Body of pancreas (tissue), 4 donors: ENCODE measurements at regions not wholly inside any gene's neighbourhood (a gene's known extent, or its start where the extent isn't known, plus 50 kb on each side); places are given as distances from the start of the nearest gene placed in this dataset.

ENCODE experiments used
- ATAC-seq: fragments of 150-250 bp; one replicate; pipeline ENCODE4 v1.9.1; 2016
- DNase-seq, 4 donors: peaks; one replicate each; pipeline ENCODE4 v3.0.0-alpha.2; 2019
- H3K27ac ChIP-seq, 4 donors: fragments of 200-600 bp; sonication (generic); 1 replicate in 3 of 4; 2 replicates in 1 of 4; pipeline versions ENCODE4 v1.5.1 to v1.6.1; 2016 to 2019; ENCODE audit warnings: mild to moderate bottlenecking in 1 of 4, mixed read lengths in 1 of 4, moderate library complexity in 1 of 4
- H3K27me3 ChIP-seq, 2 donors: fragments of 200-600 bp; sonication (generic); one replicate each; pipeline ENCODE4 v1.6.0; 2016; ENCODE audit warnings: mild to moderate bottlenecking in 1 of 2
- H3K36me3 ChIP-seq, 2 donors: fragments of 200-600 bp; sonication (generic); replicated peaks in 1 of 2; 2 replicates each; pipeline ENCODE4 v1.5.1; 2016; ENCODE audit warnings: low read depth in 2 of 2; ENCODE audit not compliant: insufficient read depth in 1 of 2
- H3K4me1 ChIP-seq: fragments of 200-600 bp; sonication (generic); one replicate; pipeline ENCODE4 v1.6.0; 2016
- H3K4me3 ChIP-seq, 2 donors: fragments of 200-600 bp; sonication (generic); 1 replicate in 1 of 2; 2 replicates in 1 of 2; pipeline ENCODE4 v1.5.1; 2016 to 2019
- H3K9me3 ChIP-seq, 3 donors: fragments of 200-600 bp; sonication (generic); 1 replicate in 2 of 3; 2 replicates in 1 of 3; pipeline ENCODE4 v1.5.1; 2016
- POLR2A ChIP-seq, 3 donors: fragments of 450-650 bp; IDR thresholded peaks; one replicate each; pipeline ENCODE4 v1.6.1; 2016; ENCODE audit warnings: antibody characterized with exemption in 3 of 3, mild to moderate bottlenecking in 2 of 3
- WGBS, 2 donors: methylation state at CpG; one replicate each; pipeline ENCODE4 v1.1.5; 2017; 5-methylcytosine and 5-hydroxymethylcytosine counted together
- intact Hi-C: fragments of 100-400 bp; cut with DNase I; formaldehyde crosslinking; loops from one replicate; pipeline ENCODE4 v1.15.1; 2023
- TF ChIP-seq, protein P1 (sequence below), 7 experiments: fragments of 450-650 bp in 4 of 7; fragments of 200-600 bp in 3 of 7; sonication (generic) in 3 of 7; IDR thresholded peaks; one replicate each; pipeline ENCODE4 v1.5.1; 2016 to 2019; ENCODE audit warnings: antibody characterized with exemption in 7 of 7

DNA sequence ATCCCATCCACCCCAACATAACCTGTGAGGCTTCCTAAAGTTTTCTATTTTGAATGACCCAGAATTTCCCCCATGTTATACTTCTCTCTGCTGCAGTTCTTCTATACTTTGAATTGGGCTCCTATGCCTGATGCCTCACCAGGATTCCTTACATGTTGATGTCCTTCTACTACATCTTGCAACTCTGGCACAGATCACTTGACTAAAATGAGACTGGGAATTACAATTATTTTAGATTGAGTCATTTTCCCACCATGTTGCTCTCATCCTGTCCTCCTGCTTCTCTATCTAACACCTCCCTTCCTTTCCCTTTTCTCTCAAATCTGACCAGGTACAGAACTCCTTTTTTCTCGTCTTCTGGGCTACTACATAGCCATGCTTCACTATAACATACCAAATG lies 314.0 kb upstream of the KCNJ16 start:
- ATAC-seq (no peak), DNase-seq (no peak)
- Histone ChIP-seq H3K27me3 (no peaks in the 10 kb centered on the region), H3K4me1 (no peaks in the 10 kb centered on the region), H3K9me3 (no peaks in the 10 kb centered on the region), H3K27ac (no peak overlapping the region), H3K4me3 (no peak overlapping the region), H3K36me3 (no peaks in the 10 kb centered on the region)
- TF ChIP-seq, protein P1, sequence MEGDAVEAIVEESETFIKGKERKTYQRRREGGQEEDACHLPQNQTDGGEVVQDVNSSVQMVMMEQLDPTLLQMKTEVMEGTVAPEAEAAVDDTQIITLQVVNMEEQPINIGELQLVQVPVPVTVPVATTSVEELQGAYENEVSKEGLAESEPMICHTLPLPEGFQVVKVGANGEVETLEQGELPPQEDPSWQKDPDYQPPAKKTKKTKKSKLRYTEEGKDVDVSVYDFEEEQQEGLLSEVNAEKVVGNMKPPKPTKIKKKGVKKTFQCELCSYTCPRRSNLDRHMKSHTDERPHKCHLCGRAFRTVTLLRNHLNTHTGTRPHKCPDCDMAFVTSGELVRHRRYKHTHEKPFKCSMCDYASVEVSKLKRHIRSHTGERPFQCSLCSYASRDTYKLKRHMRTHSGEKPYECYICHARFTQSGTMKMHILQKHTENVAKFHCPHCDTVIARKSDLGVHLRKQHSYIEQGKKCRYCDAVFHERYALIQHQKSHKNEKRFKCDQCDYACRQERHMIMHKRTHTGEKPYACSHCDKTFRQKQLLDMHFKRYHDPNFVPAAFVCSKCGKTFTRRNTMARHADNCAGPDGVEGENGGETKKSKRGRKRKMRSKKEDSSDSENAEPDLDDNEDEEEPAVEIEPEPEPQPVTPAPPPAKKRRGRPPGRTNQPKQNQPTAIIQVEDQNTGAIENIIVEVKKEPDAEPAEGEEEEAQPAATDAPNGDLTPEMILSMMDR (IDR thresholded peaks at IDR 0.05) = no peak
- no peak for TF ChIP-seq POLR2A (IDR thresholded peaks at IDR 0.05)
- WGBS, 2 donors = 26 to 27% methylated on average over 1 of the region's 1 CpG
- intact Hi-C loops = no loop called here

DNA sequence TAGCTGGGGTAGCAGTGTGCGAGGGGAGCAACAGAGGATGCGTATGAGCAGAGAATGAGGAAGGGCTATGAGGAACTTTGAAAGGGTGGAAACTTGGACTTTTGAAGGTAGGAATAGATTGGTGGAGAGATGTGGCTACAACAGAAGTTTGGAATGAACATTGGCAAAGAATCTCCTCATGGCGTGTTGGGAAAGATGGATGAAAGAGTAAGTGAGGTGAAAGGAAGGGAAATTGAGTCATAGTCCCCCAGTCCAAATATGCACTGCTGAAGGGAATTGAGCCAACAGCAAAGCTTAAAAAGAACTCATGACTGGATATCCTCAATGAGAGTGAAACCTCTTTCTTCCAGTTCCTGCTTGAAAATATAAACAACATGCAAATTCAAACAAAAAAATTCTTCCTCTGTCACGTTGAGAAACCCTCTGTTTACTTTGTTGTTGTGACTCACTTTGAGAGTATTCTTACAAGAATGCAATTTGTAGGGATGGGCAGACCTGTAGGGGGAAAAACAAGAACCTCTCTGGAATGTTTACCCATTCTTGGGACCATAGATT lies 313.2 kb upstream of the KCNJ16 start:
- Histone ChIP-seq H3K36me3 (no peaks in the 10 kb centered on the region), H3K27me3 (no peaks in the 10 kb centered on the region), H3K4me1 (no peaks in the 10 kb centered on the region), H3K4me3 (no peak overlapping the region), H3K27ac (peak overlapping the region in 1 of 4 donors; percentile 29), H3K9me3 (no peaks in the 10 kb centered on the region)
- ATAC-seq (peak; percentile 27), DNase-seq (no peak)
- no peak for TF ChIP-seq POLR2A (IDR thresholded peaks at IDR 0.05)
- intact Hi-C loops = no loop called here
- WGBS, 2 donors = 56% methylated on average over 4 of the region's 4 CpGs

- Histone ChIP-seq H3K36me3 (no peaks in the 10 kb centered on the region), H3K27ac (no peak overlapping the region), H3K4me3 (no peak overlapping the region), H3K4me1 (no peaks in the 10 kb centered on the region), H3K27me3 (no peaks in the 10 kb centered on the region), H3K9me3 (no peaks in the 10 kb centered on the region)
- WGBS, 2 donors = 14 to 17% methylated on average over 1 of the region's 1 CpG
- DNase-seq (no peak), ATAC-seq (no peak)
- intact Hi-C loops = no loop called here
- TF ChIP-seq POLR2A (IDR thresholded peaks at IDR 0.05) = no peak
- TF ChIP-seq, protein P1 (IDR thresholded peaks at IDR 0.05) = no peak
These were observed 312.7 kb upstream of the KCNJ16 start for GRCh38 chr17:69762359-69762758.

GRCh38 chr17:69762766-69763165 lies 312.3 kb upstream of the KCNJ16 start:
- Histone ChIP-seq H3K4me3 (no peak overlapping the region), H3K27ac (no peak overlapping the region), H3K4me1 (no peaks in the 10 kb centered on the region), H3K36me3 (no peaks in the 10 kb centered on the region), H3K27me3 (no peaks in the 10 kb centered on the region), H3K9me3 (no peaks in the 10 kb centered on the region)
- WGBS, 2 donors = 89 to 90% methylated on average over 2 of the region's 2 CpGs
- ATAC-seq = no peak
- no peak for DNase-seq
- TF ChIP-seq POLR2A (IDR thresholded peaks at IDR 0.05) = no peak
- TF ChIP-seq, protein P1 (IDR thresholded peaks at IDR 0.05) = no peak
- intact Hi-C loops = no loop called here

DNA sequence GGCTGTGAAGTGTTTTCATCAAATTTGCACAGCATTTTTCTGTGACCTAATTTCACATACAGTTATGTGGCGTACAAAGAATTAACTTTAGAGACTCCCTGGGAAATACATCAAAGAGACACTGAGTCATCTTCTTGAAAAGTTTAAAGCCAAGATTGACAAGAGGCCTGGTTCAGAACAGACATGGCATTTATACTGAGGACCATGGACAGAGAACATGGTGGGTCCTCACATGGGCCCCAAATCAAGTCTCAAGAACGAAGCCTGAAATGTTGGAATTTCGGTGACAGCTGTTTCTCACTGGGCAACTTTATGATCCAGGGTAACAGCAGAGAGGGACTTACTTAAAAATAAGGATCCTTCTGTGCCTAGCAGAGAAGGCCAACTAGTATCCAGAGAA lies 311.5 kb upstream of the KCNJ16 start:
- ATAC-seq = no peak
- H3K36me3 ChIP-seq = no peaks in the 10 kb centered on the region
- H3K4me3 ChIP-seq = no peak overlapping the region
- WGBS, 2 donors = 88 to 89% methylated on average over 3 of the region's 3 CpGs
- TF ChIP-seq, protein P1 (IDR thresholded peaks at IDR 0.05) = no peak
- TF ChIP-seq POLR2A (IDR thresholded peaks at IDR 0.05) = no peak
- no peaks in the 10 kb centered on the region for H3K9me3 ChIP-seq
- no peaks in the 10 kb centered on the region for H3K27me3 ChIP-seq
- intact Hi-C loops = no loop called here
- no peak overlapping the region for H3K27ac ChIP-seq
- DNase-seq = no peak
- H3K4me1 ChIP-seq = no peaks in the 10 kb centered on the region
